NB4 (cell line): ENCODE measurements at regions not wholly inside any gene's neighbourhood (a gene's known extent, or its start where the extent isn't known, plus 50 kb on each side); places are given as distances from the start of the nearest gene placed in this dataset.

Experiments used
- CTCF ChIP-seq: IDR thresholded peaks from one replicate; pipeline ENCODE4 v1.5.1; 2012; ENCODE audit warnings: low read depth, low read length
- POLR2A ChIP-seq: IDR thresholded peaks from 2 replicates; pipeline ENCODE4 v1.6.1; 2011; ENCODE audit warnings: mild to moderate bottlenecking; ENCODE audit not compliant: insufficient read length; ENCODE audit errors: extremely low read depth

GRCh38 chr20:7773511-7773910 is 166.7 kb downstream of the HAO1 start:
- TF ChIP-seq CTCF, result no peak
- no peak for TF ChIP-seq POLR2A
